HepG2 (cell line): ENCODE measurements at regions not wholly inside any gene's neighbourhood (a gene's known extent, or its start where the extent isn't known, plus 50 kb on each side); places are given as distances from the start of the nearest gene placed in this dataset.

Experiments
- ARNT2 ChIP-seq: sonication (generic); formaldehyde crosslinking; IDR thresholded peaks from 2 replicates; pipeline ENCODE4 v1.8.0; 2022; ENCODE audit warnings: mild to moderate bottlenecking, low read depth, missing genetic modification reagents, moderate library complexity
- BRCA1 ChIP-seq: sonication (generic); formaldehyde crosslinking; IDR thresholded peaks from 2 replicates; pipeline ENCODE4 v1.4.0; 2020; ENCODE audit warnings: missing genetic modification reagents
- EP300 ChIP-seq, 3 experiments: sonication (generic) in 1 of 3; formaldehyde crosslinking in 1 of 3; IDR thresholded peaks; 2 replicates each; pipeline versions ENCODE4 v1.5.1 to v1.6.1; 2011 to 2020; ENCODE audit warnings: low read depth in 2 of 3, low read length in 2 of 3, borderline replicate concordance in 1 of 3, improper control_type of control experiment in 1 of 3, mild to moderate bottlenecking in 1 of 3, missing genetic modification reagents in 1 of 3, moderate library complexity in 1 of 3
- ERF ChIP-seq: IDR thresholded peaks from 2 replicates; pipeline ENCODE4 v1.6.1; 2018; ENCODE audit warnings: missing biosample characterization, missing genetic modification reagents
- GLI4 ChIP-seq: sonication (generic); formaldehyde crosslinking; IDR thresholded peaks from 2 replicates; pipeline ENCODE4 v1.5.1; 2020; ENCODE audit warnings: missing genetic modification reagents, mild to moderate bottlenecking, moderate library complexity, borderline replicate concordance
- ZMYM3 ChIP-seq: sonication (generic); formaldehyde crosslinking; IDR thresholded peaks from 2 replicates; pipeline ENCODE4 v1.5.1; 2020; ENCODE audit warnings: mild to moderate bottlenecking, missing genetic modification reagents
- ZNF121 ChIP-seq: sonication (generic); formaldehyde crosslinking; IDR thresholded peaks from 2 replicates; pipeline ENCODE4 v1.5.0; 2020; ENCODE audit warnings: mild to moderate bottlenecking, missing genetic modification reagents
- ZNF780A ChIP-seq: sonication (generic); formaldehyde crosslinking; IDR thresholded peaks from 2 replicates; pipeline ENCODE4 v1.8.0; 2022; ENCODE audit warnings: mild to moderate bottlenecking, missing genetic modification reagents, moderate library complexity
- TF ChIP-seq, protein P1 (sequence below): sonication (generic); formaldehyde crosslinking; IDR thresholded peaks from 2 replicates; pipeline ENCODE4 v1.5.0; 2020; ENCODE audit warnings: mild to moderate bottlenecking, missing genetic modification reagents, moderate library complexity
- TF ChIP-seq, protein P2 (sequence below): sonication (generic); formaldehyde crosslinking; IDR thresholded peaks from 2 replicates; pipeline ENCODE4 v1.8.1; 2023; ENCODE audit warnings: mild to moderate bottlenecking, missing genetic modification reagents, borderline replicate concordance
- TF ChIP-seq, protein P3 (sequence below): sonication (generic); formaldehyde crosslinking; IDR thresholded peaks from 2 replicates; pipeline ENCODE4 v1.4.0; 2020; ENCODE audit warnings: missing genetic modification reagents
- TF ChIP-seq, protein P4 (sequence below): sonication (generic); formaldehyde crosslinking; IDR thresholded peaks from 2 replicates; pipeline ENCODE4 v1.5.0; 2020; ENCODE audit warnings: mild to moderate bottlenecking, missing genetic modification reagents, borderline replicate concordance

DNA sequence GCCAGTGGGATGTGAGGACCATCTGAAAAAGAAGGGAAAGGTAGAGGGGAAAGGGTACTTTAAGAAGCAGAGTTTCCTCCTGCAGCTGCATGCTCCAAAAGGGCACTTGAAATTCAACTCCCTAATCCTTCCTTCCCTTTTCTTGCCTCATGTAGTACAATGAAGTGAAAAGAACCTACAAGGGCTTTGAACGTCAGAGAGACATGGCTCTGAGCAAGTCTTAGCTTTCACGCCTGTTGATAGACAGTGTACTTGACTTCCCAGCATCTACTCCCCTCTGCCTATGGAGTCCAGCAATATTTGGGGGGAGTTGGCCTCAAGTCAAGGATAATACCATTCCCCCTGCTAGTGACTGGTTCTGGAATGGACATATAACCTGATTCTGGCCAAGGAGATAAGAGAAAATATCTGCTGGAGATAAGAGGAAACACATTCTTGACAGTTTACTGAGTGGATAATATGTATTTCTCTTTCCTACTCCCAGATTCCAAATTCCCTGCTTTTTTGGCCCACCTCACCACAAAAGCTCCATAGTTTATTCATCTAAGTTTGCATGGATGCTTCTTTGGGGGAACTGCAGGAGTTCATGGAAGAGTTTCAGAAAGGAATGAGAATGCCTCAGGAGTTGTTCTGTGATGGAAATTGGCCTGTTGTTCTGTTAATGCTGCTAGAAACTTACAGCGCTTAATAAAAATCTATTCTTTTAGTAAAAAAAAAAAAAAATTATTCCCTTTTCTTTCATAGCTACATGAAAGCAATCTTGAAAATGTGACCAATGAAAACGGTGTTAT is 193.0 kb upstream of the TPM1 start:
- TF ChIP-seq GLI4 (no peak), ARNT2 (CRISPR knock-in tag) (no peak), ERF (CRISPR knock-in tag) (no peak), ZNF780A (no peak), ZMYM3 (no peak), BRCA1 (CRISPR knock-in tag) (no peak), ZNF121 (CRISPR knock-in tag) (no peak), EP300 (IDR thresholded peaks at IDR 0.05; ENCODE audit: low read depth in 2 of 2, low read length in 2 of 2) (no peak), EP300 (CRISPR knock-in tag; IDR thresholded peaks at IDR 0.05; ENCODE audit: borderline replicate concordance) (no peak)
- TF ChIP-seq, protein P1, sequence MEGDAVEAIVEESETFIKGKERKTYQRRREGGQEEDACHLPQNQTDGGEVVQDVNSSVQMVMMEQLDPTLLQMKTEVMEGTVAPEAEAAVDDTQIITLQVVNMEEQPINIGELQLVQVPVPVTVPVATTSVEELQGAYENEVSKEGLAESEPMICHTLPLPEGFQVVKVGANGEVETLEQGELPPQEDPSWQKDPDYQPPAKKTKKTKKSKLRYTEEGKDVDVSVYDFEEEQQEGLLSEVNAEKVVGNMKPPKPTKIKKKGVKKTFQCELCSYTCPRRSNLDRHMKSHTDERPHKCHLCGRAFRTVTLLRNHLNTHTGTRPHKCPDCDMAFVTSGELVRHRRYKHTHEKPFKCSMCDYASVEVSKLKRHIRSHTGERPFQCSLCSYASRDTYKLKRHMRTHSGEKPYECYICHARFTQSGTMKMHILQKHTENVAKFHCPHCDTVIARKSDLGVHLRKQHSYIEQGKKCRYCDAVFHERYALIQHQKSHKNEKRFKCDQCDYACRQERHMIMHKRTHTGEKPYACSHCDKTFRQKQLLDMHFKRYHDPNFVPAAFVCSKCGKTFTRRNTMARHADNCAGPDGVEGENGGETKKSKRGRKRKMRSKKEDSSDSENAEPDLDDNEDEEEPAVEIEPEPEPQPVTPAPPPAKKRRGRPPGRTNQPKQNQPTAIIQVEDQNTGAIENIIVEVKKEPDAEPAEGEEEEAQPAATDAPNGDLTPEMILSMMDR (CRISPR knock-in tag) = no peak
- TF ChIP-seq, protein P2, sequence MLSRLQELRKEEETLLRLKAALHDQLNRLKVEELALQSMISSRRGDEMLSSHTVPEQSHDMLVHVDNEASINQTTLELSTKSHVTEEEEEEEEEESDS (CRISPR knock-in tag) = no peak
- TF ChIP-seq, protein P3, sequence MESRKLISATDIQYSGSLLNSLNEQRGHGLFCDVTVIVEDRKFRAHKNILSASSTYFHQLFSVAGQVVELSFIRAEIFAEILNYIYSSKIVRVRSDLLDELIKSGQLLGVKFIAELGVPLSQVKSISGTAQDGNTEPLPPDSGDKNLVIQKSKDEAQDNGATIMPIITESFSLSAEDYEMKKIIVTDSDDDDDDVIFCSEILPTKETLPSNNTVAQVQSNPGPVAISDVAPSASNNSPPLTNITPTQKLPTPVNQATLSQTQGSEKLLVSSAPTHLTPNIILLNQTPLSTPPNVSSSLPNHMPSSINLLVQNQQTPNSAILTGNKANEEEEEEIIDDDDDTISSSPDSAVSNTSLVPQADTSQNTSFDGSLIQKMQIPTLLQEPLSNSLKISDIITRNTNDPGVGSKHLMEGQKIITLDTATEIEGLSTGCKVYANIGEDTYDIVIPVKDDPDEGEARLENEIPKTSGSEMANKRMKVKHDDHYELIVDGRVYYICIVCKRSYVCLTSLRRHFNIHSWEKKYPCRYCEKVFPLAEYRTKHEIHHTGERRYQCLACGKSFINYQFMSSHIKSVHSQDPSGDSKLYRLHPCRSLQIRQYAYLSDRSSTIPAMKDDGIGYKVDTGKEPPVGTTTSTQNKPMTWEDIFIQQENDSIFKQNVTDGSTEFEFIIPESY (CRISPR knock-in tag) = no peak
- TF ChIP-seq, protein P4, sequence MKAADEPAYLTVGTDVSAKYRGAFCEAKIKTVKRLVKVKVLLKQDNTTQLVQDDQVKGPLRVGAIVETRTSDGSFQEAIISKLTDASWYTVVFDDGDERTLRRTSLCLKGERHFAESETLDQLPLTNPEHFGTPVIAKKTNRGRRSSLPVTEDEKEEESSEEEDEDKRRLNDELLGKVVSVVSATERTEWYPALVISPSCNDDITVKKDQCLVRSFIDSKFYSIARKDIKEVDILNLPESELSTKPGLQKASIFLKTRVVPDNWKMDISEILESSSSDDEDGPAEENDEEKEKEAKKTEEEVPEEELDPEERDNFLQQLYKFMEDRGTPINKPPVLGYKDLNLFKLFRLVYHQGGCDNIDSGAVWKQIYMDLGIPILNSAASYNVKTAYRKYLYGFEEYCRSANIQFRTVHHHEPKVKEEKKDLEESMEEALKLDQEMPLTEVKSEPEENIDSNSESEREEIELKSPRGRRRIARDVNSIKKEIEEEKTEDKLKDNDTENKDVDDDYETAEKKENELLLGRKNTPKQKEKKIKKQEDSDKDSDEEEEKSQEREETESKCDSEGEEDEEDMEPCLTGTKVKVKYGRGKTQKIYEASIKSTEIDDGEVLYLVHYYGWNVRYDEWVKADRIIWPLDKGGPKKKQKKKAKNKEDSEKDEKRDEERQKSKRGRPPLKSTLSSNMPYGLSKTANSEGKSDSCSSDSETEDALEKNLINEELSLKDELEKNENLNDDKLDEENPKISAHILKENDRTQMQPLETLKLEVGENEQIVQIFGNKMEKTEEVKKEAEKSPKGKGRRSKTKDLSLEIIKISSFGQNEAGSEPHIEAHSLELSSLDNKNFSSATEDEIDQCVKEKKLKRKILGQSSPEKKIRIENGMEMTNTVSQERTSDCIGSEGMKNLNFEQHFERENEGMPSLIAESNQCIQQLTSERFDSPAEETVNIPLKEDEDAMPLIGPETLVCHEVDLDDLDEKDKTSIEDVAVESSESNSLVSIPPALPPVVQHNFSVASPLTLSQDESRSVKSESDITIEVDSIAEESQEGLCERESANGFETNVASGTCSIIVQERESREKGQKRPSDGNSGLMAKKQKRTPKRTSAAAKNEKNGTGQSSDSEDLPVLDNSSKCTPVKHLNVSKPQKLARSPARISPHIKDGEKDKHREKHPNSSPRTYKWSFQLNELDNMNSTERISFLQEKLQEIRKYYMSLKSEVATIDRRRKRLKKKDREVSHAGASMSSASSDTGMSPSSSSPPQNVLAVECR (CRISPR knock-in tag) = no peak
